A172 (cell line): ENCODE measurements at regions not wholly inside any gene's neighbourhood (a gene's known extent, or its start where the extent isn't known, plus 50 kb on each side); places are given as distances from the start of the nearest gene placed in this dataset.
"Not testable (repeated sequence)": the region's sequence is repeated elsewhere in the genome, so short reads cannot be mapped to it uniquely, and the experiment has no call there.

Experiments used
- DNase-seq: peaks from one replicate; pipeline ENCODE4 v3.0.0-alpha.2; 2015; ENCODE audit warnings: low spot score

- DNase-seq, result no peak
Observed at GRCh38 chr18:46226461-46226860, 122.3 kb downstream of the HAUS1 start.

- DNase-seq, result not testable (repeated sequence)
Observed at GRCh38 chr18:46229641-46230040, 125.5 kb downstream of the HAUS1 start.

GRCh38 chr18:46236156-46236555 lies 132.0 kb downstream of the HAUS1 start:
- no peak for DNase-seq

GRCh38 chr18:46237891-46238290 lies 133.7 kb downstream of the HAUS1 start:
- no peak for DNase-seq

- no peak for DNase-seq
Observed at GRCh38 chr18:46239549-46239948, 135.4 kb downstream of the HAUS1 start.

GRCh38 chr18:46239998-46240397 lies 135.8 kb downstream of the HAUS1 start:
- DNase-seq, result no peak

- DNase-seq, result not testable (repeated sequence)
Observed at GRCh38 chr18:46241393-46241792, 137.2 kb downstream of the HAUS1 start.

- DNase-seq, result no peak
Observed at GRCh38 chr18:46242183-46242582, 138.0 kb downstream of the HAUS1 start.

GRCh38 chr18:46243095-46243494 lies 138.9 kb downstream of the HAUS1 start:
- DNase-seq, result no peak

GRCh38 chr18:46243673-46244072 lies 139.5 kb downstream of the HAUS1 start:
- DNase-seq, result no peak

- DNase-seq, result no peak
Observed at GRCh38 chr18:46246101-46246500, 141.9 kb downstream of the HAUS1 start.

- DNase-seq, result no peak
Observed at GRCh38 chr18:46247942-46248341, 143.8 kb downstream of the HAUS1 start.

- DNase-seq, result peak; percentile 70
Observed at GRCh38 chr18:46250084-46250811, 146.1 kb downstream of the HAUS1 start.

- no peak for DNase-seq
Observed at GRCh38 chr18:46250812-46251173, 146.6 kb downstream of the HAUS1 start.

- no peak for DNase-seq
Observed at GRCh38 chr18:46252759-46253158, 148.6 kb downstream of the HAUS1 start.

GRCh38 chr18:46253498-46253897 lies 149.3 kb downstream of the HAUS1 start:
- DNase-seq, result no peak

GRCh38 chr18:46256078-46256477 lies 151.9 kb downstream of the HAUS1 start:
- DNase-seq, result no peak

- DNase-seq, result no peak
Observed at GRCh38 chr18:46257366-46257765, 153.2 kb downstream of the HAUS1 start.

GRCh38 chr18:46260016-46260878 lies 156.1 kb downstream of the HAUS1 start:
- peak; percentile 59 for DNase-seq

GRCh38 chr18:46260879-46261143 lies 156.6 kb downstream of the HAUS1 start:
- DNase-seq, result no peak

GRCh38 chr18:46261799-46262198 lies 157.6 kb downstream of the HAUS1 start:
- DNase-seq, result no peak

GRCh38 chr18:46262856-46263255 lies 158.7 kb downstream of the HAUS1 start:
- DNase-seq, result no peak

- DNase-seq, result no peak
Observed at GRCh38 chr18:46264255-46264654, 160.1 kb downstream of the HAUS1 start.
